ENCODE measurements at regions not wholly inside any gene's neighbourhood (a gene's known extent, or its start where the extent isn't known, plus 50 kb on each side); places are given as distances from the start of the nearest gene placed in this dataset.

DNA sequence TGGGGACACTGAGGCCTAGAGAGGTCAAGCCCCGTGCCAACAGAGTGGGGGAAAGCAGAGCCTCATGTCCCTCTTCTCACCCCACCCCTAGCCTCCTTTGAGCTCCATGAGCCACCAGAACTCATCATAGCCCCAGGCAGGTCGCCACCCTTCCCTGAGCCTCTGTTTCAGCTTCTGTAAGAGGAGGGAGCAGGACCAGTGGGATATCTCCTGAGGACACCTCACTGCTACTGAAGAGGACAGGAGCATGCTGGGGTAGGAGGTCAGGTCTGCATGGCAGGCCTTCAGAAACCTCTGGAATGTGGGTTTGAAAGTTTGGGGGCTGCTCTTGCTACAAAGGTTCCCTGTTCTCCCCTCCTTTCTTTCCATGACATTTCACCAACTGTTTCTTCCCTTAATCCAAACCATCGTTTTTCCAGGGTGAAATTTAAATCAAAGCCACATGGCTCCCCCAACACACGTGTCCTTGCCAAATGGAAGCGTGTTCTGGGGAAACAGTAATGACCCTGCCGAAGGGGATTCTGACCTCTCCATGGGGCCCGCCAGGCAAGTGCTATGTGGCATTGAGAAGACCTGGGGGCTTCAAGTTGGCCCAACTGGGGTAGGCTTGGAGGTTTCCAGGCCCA is 88.1 kb upstream of the RUNX3 start:
- no peak for DNase-seq (ENCODE audit: low read depth)
- TF ChIP-seq, protein P1, sequence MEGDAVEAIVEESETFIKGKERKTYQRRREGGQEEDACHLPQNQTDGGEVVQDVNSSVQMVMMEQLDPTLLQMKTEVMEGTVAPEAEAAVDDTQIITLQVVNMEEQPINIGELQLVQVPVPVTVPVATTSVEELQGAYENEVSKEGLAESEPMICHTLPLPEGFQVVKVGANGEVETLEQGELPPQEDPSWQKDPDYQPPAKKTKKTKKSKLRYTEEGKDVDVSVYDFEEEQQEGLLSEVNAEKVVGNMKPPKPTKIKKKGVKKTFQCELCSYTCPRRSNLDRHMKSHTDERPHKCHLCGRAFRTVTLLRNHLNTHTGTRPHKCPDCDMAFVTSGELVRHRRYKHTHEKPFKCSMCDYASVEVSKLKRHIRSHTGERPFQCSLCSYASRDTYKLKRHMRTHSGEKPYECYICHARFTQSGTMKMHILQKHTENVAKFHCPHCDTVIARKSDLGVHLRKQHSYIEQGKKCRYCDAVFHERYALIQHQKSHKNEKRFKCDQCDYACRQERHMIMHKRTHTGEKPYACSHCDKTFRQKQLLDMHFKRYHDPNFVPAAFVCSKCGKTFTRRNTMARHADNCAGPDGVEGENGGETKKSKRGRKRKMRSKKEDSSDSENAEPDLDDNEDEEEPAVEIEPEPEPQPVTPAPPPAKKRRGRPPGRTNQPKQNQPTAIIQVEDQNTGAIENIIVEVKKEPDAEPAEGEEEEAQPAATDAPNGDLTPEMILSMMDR (IDR thresholded peaks at IDR 0.05; ENCODE audit: insufficient read depth, low read depth, low read length), result no peak

DNA sequence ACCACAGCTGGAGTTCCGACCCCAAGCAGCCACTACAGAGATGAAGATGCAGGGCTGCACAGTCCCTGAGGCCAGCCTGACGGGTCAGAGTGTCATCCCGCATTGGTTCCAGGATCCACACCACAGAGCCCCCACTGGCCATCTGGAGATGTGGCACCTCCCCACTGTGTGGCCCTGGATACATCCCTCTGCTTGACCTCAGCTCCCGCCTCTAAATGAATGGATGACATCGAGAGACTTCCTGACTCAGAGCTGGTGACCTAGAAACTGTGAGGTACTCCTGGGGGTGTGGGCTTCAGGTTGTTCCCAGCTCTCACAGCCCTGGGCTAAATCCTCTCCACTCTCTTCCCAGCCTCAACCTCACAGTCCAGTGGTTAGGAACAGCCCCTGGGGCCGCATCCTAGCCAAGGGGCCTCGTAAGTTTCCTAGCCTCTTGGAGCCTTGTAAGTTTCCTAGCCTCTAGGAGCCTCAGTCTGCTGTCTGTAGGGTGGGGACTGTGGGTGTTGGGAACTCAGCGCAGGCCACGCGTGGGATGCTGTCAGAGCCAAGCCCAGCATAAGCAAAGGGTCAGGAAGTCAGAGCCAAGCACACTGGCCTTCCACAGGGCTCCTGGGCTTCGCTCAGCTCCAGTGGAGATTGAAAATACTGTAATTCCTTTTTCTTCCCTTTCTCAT is 87.5 kb upstream of the RUNX3 start:
- DNase-seq (ENCODE audit: low read depth), result peak; percentile 44
- TF ChIP-seq, protein P1 (IDR thresholded peaks at IDR 0.05; ENCODE audit: insufficient read depth, low read depth, low read length), result no peak
- no peak overlapping the region for H3K4me3 ChIP-seq (ENCODE audit: low read depth, low read length)

More for the DNA sequence above, 88.1 kb upstream of the RUNX3 start:
- no peak overlapping the region for H3K4me3 ChIP-seq (ENCODE audit: low read depth, low read length)

DNA sequence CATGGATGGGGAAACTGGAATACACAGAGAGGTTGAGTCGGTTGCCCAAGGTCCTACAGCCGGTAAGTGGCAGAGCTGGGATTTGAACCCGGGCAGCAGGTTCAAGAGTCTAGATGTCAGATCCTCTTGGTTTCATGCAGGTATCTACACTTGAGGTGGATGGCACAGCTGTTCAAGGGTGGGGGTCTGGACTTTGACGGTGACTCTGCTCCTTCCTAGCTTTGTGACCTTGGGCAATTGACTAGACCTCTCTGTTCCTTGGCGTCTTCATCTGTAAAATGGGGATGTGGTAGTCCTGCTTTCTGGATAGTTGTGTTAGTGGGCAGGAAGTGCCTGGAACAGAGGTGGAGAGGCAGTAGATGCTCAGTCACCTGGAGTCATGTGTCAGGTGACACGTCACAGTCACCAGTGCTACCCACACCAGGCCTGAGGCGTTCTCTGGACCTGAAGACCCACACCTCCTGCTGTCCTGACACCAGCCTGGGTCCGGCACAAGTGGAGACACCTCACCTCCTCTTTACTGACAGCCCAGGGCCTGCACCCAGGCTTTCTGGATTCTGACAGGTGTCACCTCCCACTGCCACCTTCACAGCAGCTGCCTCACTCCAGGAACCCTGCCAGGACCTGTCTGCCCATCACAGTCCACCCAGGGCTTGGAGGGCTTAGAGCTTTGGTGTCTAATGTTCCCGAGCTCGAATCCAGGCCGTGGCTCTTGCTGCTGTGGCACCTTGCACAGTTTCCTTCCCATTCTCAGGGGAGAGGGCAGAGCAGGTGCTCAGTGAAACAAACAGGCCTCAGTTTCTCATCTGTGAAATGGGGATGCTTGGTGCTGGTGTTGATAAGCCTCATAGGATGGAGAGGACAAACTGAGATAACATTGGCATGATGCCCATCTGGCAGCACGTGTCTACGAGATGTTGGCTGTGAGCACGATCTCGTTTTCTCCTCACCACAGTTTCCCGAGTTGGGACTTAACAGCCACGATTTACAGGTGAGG is 83.2 kb upstream of the RUNX3 start:
- TF ChIP-seq, protein P1 (IDR thresholded peaks at IDR 0.05; ENCODE audit: insufficient read depth, low read depth, low read length), result no peak
- no peak for DNase-seq (ENCODE audit: low read depth)
- no peak overlapping the region for H3K4me3 ChIP-seq (ENCODE audit: low read depth, low read length)

DNA sequence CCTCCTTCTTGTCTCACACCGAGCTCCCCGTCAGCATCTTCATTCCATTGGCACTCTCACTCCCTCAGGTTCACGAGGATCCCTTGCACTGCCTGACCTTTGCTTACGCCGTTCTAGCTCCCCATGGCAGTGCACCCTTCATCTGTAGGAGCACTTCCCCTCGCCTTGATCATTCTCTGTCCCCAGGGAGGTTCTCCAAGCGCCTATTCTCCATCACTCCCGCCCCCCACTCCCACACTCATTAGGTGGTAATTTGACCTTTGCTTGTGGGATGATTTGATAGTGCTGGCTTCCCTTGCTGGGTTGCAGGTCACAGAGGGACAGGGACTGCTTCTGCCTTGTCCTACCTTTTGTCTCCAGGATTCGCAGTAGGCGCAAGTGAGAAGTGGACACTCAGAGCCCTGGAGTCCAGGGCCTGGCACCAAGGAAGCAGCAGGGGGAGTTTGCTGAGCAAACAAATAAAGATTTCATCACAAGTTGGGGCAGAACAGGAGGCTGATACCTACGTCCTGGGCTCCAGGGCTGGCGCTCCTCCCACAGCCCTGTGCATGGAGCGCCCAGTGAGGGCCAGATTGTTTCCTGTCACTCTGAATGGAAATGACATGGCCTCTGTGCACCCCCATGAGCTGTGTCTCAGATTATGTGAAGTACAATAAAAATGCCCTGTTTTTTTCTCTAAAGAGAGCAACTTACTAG is 82.0 kb upstream of the RUNX3 start:
- TF ChIP-seq, protein P1 (IDR thresholded peaks at IDR 0.05; ENCODE audit: insufficient read depth, low read depth, low read length), result no peak
- no peak overlapping the region for H3K4me3 ChIP-seq (ENCODE audit: low read depth, low read length)
- DNase-seq (ENCODE audit: low read depth), result no peak

DNA sequence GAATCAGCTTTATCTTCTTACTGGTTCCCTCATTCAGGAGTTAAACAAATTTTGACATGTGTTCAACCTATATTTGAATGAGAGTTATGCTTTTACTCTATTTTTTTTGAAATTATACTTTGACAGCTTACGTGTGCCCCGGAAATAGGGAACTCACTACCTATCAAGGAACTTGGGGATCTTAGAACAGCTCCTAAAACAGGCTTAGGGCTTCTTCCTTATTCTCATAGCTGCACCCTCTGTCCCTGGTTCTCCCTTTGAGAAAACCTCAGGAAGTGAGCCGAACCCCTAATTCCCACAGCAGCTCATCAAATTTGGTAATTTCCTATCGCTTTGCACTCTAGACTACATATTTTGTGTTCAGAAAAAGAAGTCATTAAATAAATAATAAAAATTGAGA is 81.2 kb upstream of the RUNX3 start:
- TF ChIP-seq, protein P1 (IDR thresholded peaks at IDR 0.05; ENCODE audit: insufficient read depth, low read depth, low read length), result no peak
- no peak overlapping the region for H3K4me3 ChIP-seq (ENCODE audit: low read depth, low read length)
- no peak for DNase-seq (ENCODE audit: low read depth)

DNA sequence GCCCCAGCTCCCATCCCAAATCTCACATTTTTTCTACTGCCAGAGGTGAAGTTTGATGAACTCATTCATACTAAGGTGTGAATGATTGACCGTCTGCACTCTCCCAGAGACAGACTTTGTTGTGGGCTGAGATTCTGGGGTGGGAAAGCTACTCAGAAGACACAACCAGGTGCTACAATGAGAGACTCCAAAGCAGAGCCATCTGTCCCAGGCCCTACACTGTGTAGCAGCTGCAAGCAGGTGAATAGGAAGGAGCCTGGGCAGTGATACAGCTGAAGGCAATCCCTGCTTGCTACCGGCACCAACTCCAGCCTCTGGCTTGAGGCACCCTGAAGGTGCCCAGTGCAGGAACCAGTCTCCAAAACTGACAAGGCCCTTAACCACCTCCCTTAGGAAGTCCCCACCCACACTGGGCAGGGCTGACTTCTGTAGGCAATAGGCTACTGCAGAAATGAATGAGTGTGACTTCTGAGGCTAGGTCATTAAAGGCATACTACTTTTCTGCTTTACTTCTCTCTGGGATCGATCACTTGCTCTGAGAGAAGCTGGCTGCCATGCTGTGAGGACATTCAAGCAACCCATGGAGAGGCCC is 79.7 kb upstream of the RUNX3 start:
- TF ChIP-seq, protein P1 (IDR thresholded peaks at IDR 0.05; ENCODE audit: insufficient read depth, low read depth, low read length), result no peak
- no peak for DNase-seq (ENCODE audit: low read depth)
- no peak overlapping the region for H3K4me3 ChIP-seq (ENCODE audit: low read depth, low read length)

Data from fibroblast of villous mesenchyme (primary cell).